ENCODE measurements at regions not wholly inside any gene's neighbourhood (a gene's known extent, or its start where the extent isn't known, plus 50 kb on each side); places are given as distances from the start of the nearest gene placed in this dataset.

- no peak for FAIRE-seq
These were observed 190.6 kb downstream of the NSG2 start for GRCh38 chr5:174236070-174236469.

- FAIRE-seq, result no peak
These were observed 194.2 kb downstream of the NSG2 start for GRCh38 chr5:174239718-174240117.

- no peak for FAIRE-seq
These were observed 197.1 kb downstream of the NSG2 start for GRCh38 chr5:174242573-174242972.

- no peak for FAIRE-seq
These were observed 198.4 kb downstream of the NSG2 start for GRCh38 chr5:174243904-174244303.

- FAIRE-seq, result no peak
These were observed 200.1 kb downstream of the NSG2 start for GRCh38 chr5:174245516-174246075.

- no peak for FAIRE-seq
These were observed 201.2 kb downstream of the NSG2 start for GRCh38 chr5:174246743-174247142.

- FAIRE-seq, result no peak
These were observed 201.8 kb downstream of the NSG2 start for GRCh38 chr5:174247301-174247700.

- FAIRE-seq, result no peak
These were observed 205.9 kb downstream of the NSG2 start for GRCh38 chr5:174251305-174252000.

- no peak for FAIRE-seq
These were observed 206.6 kb downstream of the NSG2 start for GRCh38 chr5:174252121-174252520.

- no peak for FAIRE-seq
These were observed 214.4 kb downstream of the NSG2 start for GRCh38 chr5:174259696-174260420.

- FAIRE-seq, result no peak
These were observed 225.8 kb downstream of the NSG2 start for GRCh38 chr5:174271316-174271715.

GRCh38 chr5:174272671-174273070, 227.2 kb downstream of the NSG2 start:
- no peak for FAIRE-seq

GRCh38 chr5:174273325-174273724, 227.8 kb downstream of the NSG2 start:
- FAIRE-seq, result no peak

GRCh38 chr5:174275959-174276358, 230.5 kb downstream of the NSG2 start:
- no peak for FAIRE-seq

- FAIRE-seq, result no peak
These were observed 235.7 kb downstream of the NSG2 start for GRCh38 chr5:174281089-174281760.

- no peak for FAIRE-seq
These were observed 236.3 kb downstream of the NSG2 start for GRCh38 chr5:174281855-174282254.

GRCh38 chr5:174282391-174282790, 236.9 kb downstream of the NSG2 start:
- no peak for FAIRE-seq

- no peak for FAIRE-seq
These were observed 237.9 kb downstream of the NSG2 start for GRCh38 chr5:174283211-174284005.

GRCh38 chr5:174284873-174285272, 239.4 kb downstream of the NSG2 start:
- no peak for FAIRE-seq

- FAIRE-seq, result no peak
These were observed 242.3 kb downstream of the NSG2 start for GRCh38 chr5:174287761-174288160.

- FAIRE-seq, result no peak
These were observed 242.9 kb downstream of the NSG2 start for GRCh38 chr5:174288439-174288838.

GRCh38 chr5:174291162-174291561, 245.7 kb downstream of the NSG2 start:
- FAIRE-seq, result no peak

- no peak for FAIRE-seq
These were observed 246.8 kb downstream of the NSG2 start for GRCh38 chr5:174292348-174292747.

All from TTC549 (cell line).